Stimulated activated CD4-positive, alpha-beta T cell treated with anti-CD3 and anti-CD28 coated beads, Interleukin-4, amount 100 ng/mL, for 24 hours (primary cell): ENCODE measurements at regions not wholly inside any gene's neighbourhood (a gene's known extent, or its start where the extent isn't known, plus 50 kb on each side); places are given as distances from the start of the nearest gene placed in this dataset.
A peak's percentile ranks its signal among the peaks of the same experiment; 100 is the strongest.

Experiments
- DNase-seq: peaks from one replicate; pipeline ENCODE4 v3.0.0-alpha.2; 2020

DNA sequence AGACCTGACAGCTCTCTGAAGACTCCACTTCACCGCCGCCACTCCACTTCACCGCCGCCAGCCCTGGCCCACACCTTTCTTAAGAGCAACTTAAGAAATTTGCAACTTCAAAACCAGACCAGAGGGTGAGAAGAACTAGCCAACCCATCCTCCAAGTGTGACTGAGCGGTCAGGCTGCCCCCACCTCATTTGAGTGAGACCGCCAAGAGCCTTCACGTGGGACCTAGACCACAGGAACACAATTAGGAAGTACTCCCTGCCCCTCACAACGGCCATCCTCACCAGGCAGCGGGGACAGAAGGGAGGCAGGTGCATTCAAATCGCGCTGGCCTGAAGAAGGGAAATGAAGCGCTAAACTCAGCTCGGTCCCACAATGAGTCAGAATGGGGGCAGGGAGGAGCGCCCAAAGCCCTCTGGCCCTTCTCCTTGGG lies 156.8 kb upstream of the BCL6 start:
- no peak for DNase-seq

DNA sequence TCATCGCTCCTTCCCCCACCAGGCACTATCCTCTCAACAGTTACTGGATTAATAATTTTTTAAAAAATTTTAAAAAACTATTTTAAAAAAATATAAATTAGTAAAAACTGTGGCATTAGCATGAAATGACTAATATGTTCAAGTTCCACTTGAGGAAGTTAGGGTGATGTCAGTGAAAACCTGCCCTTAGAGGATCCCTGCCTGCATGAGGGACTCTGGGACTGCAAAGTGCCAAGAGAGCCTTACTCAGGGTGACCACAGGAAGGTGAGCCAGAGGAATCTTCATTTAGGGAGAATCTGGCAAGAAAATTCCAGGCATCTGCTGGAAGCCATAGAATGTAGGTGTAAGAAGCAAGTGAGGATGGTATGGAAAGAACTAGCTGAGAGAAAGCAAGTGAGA lies 157.7 kb upstream of the BCL6 start:
- no peak for DNase-seq

DNA sequence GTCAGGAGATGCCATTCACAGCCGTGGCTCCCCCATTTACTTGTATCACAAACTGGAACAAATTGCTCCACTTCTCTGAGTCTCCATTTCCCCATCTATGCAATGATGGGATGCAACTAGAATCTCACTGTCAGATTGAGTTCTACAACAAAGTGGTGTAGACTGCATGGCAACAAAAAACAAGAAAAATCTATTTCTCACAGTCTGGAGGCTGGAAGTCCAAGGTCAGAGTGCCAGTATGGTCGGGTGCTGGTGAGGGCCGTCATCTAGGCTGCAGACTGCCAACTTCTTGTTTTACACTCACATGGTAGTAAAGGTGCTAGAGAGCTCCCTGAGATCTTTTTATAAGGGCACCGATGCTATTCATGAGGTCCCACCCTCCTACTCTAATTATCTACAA lies 158.4 kb upstream of the BCL6 start:
- no peak for DNase-seq

DNA sequence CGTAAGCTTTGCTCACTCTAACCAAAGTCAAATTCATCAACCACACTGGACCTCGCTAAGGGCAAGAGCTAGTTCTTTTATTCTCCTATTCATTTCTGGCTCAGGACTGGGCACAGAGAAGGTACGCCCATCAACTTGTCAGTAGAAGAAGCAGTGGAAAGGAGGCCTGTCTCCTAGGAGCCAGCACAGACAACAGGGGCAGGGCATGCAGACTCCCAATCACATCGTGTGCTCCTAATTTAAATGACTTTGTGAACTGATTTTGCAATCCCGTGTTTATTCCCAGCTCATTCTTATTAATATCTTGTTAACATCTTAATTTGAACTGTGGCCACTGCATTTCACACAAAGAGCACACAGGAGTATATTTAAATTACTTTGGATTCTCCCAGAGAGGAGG lies 161.1 kb upstream of the BCL6 start:
- DNase-seq = no peak

DNA sequence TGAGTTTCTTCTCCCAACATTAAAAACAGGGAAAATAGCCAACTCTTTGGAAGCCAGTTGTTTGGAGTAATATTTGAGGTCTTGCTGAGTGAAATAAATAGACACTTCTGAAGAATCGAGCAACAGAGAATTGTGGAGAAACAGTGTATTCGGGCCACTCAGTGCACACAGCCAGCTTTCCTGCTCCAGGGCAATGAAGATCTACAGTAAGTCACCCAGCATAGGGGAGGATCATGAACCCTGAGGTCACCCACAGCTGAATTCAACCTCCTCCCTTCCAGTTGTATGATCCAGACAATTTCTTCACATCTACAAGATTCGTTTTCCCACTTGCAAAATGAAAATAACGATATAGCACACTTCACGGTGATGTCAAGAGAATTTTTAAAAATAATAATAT lies 161.7 kb upstream of the BCL6 start:
- DNase-seq = no peak

DNA sequence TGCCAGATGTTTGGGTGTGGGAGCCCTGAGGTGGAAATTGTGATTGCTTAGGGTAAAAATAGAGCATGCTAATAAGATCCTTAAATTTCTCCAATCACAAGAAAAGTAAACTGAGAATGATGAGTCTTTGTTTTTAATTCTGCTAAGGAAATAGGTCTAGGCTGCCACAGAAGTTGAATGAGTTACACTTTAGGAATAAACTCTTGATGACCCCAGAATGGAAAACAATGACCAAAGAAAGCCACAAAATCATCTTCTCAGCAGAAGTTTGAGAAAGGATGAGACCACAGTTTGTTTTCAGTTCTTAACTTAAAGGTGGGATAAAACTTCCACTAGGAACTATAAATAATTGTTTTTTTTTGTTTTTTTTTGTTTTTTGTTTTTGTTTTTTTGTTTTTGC lies 164.6 kb upstream of the BCL6 start:
- DNase-seq = no peak

DNA sequence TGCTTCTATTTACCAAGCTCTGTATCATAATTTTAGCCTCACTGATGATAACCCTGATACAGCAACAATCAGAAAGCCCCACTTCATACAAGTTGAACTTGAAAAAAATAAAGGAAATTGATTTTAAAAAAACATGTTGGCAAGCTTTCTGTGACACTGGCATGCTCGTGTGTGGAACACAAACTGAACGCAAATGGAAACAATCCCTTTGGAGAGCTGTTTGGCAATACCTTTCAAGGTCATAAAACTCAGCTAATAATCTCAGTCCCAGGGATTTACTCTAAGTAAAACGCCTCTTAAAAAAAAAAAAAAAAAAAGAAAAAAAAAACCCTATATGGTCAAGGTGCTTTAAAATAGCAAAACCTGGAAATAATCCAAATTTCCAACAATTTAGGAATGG lies 166.7 kb upstream of the BCL6 start:
- DNase-seq = no peak

DNA sequence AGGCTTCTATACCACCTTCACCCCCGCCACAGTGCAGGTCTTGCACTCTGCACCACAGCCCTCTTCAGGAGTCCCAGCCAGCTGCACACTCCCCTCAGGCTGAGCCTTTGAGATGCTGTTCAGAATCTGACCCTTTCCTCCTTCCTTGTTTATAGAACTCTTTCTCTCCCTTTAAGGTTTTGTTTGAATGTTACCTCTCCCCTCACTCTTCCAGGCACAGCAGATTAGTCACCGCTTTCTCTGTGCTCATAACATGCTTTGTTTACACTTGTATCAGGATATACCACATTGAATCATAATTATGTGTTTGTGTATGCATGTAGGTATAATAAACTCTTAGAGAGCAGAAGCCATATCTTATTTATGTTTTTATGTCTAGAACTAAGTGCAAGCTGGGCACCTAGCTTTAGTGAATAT lies 168.4 kb upstream of the BCL6 start:
- DNase-seq = no peak

GRCh38 chr3:187914231-187914630 lies 169.0 kb upstream of the BCL6 start:
- no peak for DNase-seq

- no peak for DNase-seq
Observed at GRCh38 chr3:187916072-187916471, 170.8 kb upstream of the BCL6 start.

- DNase-seq = no peak
Observed at GRCh38 chr3:187918081-187918644, 172.9 kb upstream of the BCL6 start.

DNA sequence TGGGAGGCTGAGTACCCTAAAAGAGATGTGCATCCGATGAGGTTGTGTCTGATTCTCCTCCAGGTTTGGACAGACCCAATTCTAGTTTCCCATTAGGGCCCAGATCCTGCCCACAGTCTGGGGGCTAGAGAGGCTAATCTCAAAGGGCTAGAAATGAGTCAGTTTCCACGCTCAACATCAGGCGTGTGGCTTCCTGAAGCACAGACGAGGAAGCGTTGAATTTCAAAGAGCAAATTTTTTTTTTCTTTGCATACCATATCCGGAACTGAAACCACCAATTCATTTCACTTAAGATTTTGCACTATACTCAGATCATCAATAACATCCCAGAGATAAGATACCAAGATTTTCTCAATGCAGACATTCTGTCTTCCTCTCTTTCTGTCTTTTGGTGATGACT lies 173.8 kb upstream of the BCL6 start:
- DNase-seq = peak; percentile 60

GRCh38 chr3:187919544-187919943 lies 174.3 kb upstream of the BCL6 start:
- DNase-seq = peak; percentile 44

DNA sequence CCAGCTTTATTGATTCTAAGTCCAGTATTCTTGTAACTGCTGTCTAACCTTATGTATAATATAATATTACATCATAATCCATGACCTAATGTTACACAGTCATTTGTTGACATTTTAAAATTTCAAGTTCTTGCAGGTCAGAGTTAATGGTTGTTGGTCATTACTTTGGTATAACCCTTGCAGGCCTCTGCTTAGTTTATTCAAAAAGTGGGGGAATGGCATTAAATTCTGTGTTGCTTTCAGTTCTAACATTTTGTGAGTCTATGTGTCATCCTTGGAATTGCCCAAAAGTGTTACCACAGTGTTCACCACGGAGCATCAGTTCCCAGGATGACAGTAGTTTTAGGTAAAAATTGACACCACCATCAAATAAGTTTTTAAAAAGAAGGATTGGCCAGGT lies 174.8 kb upstream of the BCL6 start:
- no peak for DNase-seq

GRCh38 chr3:187920913-187921312 lies 175.6 kb upstream of the BCL6 start:
- no peak for DNase-seq

GRCh38 chr3:187921391-187922074 lies 176.3 kb upstream of the BCL6 start:
- DNase-seq = no peak

DNA sequence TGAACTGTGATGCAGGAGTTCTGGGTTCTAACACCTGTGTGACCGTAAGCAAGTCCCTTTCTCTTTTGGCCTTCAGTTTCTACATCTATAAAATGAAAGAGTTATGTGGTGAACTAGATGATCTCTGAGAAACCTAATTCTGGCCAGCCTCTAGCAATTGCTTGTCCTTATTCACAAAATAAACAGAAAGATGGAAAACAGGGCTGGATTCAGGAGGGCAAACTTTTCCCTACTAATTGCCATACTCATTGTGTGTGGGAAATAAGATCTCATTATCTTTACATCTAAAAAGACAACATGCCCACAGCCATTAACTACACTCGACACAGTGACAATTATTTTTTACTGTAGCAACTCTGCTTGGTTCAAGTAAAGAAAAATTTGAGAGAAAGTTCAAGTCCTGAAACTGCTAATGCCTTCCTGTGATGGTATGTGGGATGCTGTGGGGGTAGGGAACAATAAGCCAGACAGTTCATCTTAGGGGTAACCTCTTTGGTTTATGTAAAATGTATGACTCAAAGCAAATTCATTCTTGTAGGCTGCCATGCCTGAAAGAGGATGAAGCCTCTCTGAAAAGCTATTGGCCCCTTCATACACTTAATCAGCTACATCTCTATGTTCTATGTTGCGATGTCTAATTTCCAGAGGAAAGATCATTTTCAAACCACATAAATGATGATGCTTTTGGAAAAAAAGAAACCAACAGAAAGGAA lies 177.6 kb upstream of the BCL6 start:
- peak; percentile 69 for DNase-seq

DNA sequence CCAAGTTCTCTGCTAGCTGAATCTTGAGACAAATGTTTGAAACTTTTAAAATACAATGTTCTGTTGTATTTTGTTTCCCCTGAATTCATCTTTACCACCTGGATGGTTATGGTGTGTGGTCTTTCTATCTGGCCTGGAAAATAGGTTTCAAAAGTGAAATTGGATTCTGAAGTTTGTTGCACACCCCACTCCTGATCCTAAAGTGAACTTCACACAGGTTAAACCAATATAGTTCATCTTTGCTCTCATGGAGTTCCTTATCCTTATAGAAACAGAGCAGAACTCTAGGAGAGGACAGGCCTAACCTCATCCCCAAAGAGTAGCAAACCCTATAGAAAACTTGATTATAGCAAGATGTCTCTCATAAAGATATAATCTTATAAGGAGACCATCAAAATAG lies 179.4 kb upstream of the BCL6 start:
- no peak for DNase-seq

GRCh38 chr3:187925326-187925725 lies 180.1 kb upstream of the BCL6 start:
- DNase-seq = no peak

DNA sequence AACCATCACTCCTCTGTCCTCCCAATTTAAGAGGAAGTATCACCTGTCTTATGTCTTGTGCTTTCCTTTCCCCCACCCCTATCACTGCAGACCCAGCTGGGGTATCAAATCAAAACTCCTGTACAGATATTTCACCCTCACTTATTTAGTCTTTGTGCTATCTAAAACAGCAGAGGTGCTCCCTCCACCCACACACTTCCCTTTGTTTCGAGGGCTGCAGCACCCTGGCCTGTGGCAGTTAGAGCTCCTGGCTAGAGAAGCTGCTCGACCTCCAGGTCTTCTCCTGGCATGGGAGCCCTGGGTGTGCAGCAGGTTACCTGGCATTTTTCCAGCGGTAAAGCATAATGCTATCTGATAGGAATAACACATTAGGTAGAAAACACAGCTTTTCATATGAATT lies 181.4 kb upstream of the BCL6 start:
- no peak for DNase-seq

DNA sequence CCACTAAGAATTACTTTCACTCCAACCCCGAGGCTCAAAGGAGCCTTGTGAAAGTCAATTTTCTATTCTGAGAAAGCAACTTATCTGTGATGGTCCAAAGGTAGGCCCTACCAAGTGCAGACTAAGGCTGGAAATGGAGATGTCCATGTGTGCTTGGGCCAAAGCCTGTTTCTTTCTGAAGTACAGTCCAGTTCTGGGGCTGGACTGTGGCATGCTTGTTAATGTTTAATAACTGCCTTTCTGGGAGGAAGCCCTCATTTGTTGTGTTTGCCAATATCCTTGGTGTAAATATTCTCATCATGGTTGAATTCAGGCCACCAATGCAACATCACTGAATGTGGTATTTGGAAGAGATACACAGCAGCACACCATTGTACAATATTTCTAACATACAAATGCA lies 182.3 kb upstream of the BCL6 start:
- no peak for DNase-seq

DNA sequence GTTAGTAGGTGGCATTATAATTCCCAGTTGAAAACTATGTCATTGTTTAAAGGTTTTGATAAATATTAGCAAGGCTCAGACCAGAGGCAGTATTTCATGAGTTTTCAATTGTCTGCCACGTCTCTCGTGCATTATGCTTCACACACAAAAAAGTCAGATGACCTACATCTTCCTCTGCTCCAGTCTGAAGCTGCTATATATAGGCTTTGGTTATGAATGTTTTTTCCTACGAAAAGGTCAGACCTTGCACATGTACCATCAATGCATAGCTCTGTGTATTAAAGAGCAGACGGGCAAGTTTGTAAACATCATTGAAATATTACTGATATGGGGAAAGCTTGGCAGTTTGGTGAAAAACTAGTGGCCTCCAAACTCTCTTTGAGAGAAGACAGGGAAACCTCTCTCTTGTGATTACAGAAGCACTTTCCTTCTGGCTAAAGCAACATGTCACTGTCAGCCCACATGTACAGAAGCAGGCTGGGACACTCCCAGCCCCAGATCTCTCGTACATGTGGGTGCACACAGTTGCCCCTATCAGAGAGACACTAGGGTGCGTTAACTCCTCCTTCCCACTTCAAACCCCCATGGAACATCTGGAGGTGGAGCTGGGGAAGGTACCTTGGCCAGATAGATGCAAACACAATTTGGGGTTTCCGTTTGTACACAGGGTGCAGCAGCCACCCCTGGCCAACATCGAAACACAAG lies 184.0 kb upstream of the BCL6 start:
- peak; percentile 33 for DNase-seq

GRCh38 chr3:187930021-187930420 lies 184.8 kb upstream of the BCL6 start:
- no peak for DNase-seq

DNA sequence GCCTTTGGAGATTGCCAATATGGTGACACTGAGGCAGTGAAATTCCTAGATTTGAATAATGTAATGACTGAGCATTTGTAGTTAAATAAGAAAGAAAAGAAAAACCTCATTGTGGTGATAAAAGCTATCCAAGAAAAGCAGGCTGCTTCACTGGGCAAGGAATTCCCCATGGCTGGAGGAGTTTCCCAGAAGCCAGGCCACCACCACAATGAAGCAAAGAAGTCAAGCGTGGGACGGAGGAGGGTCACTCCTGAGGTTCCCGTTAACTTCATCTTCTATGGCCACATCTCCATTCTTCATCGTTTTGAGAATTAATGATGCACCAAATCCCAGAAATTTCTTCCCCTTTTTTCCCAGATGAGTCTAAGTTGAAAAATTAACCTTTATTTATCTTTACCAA lies 185.8 kb upstream of the BCL6 start:
- no peak for DNase-seq
